Body of pancreas (tissue), 4 donors: ENCODE measurements at regions not wholly inside any gene's neighbourhood (a gene's known extent, or its start where the extent isn't known, plus 50 kb on each side); places are given as distances from the start of the nearest gene placed in this dataset.

Source experiments
- POLR2A ChIP-seq, 3 donors: fragments of 450-650 bp; IDR thresholded peaks; one replicate each; pipeline ENCODE4 v1.6.1; 2016; ENCODE audit warnings: antibody characterized with exemption in 3 of 3, mild to moderate bottlenecking in 2 of 3
- TF ChIP-seq, protein P1 (sequence below), 7 experiments: fragments of 450-650 bp in 4 of 7; fragments of 200-600 bp in 3 of 7; sonication (generic) in 3 of 7; IDR thresholded peaks; one replicate each; pipeline ENCODE4 v1.5.1; 2016 to 2019; ENCODE audit warnings: antibody characterized with exemption in 7 of 7

DNA sequence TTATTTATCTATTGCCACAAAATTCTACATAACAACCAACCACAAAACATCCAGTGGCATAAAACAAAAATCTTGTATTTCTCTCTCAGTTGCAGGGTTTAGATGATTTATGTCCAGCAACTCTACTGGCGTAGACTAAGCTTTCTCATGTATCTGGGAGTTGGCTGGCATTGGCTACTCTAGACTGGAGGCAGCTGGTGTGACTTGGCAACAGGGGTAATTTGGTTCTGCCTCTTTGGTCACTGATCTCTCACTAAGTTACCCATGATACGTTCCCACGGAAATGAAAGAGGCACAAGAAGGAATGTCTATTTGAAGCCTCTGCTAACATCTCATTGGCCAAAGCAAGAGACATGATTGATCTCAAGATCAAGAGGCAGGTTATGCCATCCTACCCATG, 144.0 kb downstream of the HS3ST3B1 start:
- TF ChIP-seq, protein P1, sequence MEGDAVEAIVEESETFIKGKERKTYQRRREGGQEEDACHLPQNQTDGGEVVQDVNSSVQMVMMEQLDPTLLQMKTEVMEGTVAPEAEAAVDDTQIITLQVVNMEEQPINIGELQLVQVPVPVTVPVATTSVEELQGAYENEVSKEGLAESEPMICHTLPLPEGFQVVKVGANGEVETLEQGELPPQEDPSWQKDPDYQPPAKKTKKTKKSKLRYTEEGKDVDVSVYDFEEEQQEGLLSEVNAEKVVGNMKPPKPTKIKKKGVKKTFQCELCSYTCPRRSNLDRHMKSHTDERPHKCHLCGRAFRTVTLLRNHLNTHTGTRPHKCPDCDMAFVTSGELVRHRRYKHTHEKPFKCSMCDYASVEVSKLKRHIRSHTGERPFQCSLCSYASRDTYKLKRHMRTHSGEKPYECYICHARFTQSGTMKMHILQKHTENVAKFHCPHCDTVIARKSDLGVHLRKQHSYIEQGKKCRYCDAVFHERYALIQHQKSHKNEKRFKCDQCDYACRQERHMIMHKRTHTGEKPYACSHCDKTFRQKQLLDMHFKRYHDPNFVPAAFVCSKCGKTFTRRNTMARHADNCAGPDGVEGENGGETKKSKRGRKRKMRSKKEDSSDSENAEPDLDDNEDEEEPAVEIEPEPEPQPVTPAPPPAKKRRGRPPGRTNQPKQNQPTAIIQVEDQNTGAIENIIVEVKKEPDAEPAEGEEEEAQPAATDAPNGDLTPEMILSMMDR (IDR thresholded peaks at IDR 0.05): no peak
- no peak for TF ChIP-seq POLR2A (IDR thresholded peaks at IDR 0.05)
